GM10248 (cell line): ENCODE measurements at regions not wholly inside any gene's neighbourhood (a gene's known extent, or its start where the extent isn't known, plus 50 kb on each side); places are given as distances from the start of the nearest gene placed in this dataset.

Experiments
- CTCF ChIA-PET: fragments of 300-600 bp; sonication (Branson Sonifier 250); formaldehyde crosslinking; extraction: SDS; loops from one replicate; lab custom pipeline; 2021; ENCODE audit warnings: antibody characterized with exemption; lab: Yijun Ruan, JAX
- POLR2A ChIA-PET: fragments of 350-650 bp; sonication (Branson Sonifier 250); formaldehyde crosslinking; extraction: SDS; loops from one replicate; lab custom pipeline; 2020; ENCODE audit warnings: antibody characterized with exemption; lab: Yijun Ruan, JAX
- DNase-seq: peaks from one replicate; pipeline ENCODE4 v3.0.0; 2012; ENCODE audit errors: extremely low spot score
- TF ChIP-seq, protein P1 (sequence below): IDR thresholded peaks from 2 replicates; pipeline ENCODE4 v1.5.1; 2012; ENCODE audit warnings: mild to moderate bottlenecking, low read depth; ENCODE audit errors: extremely low read depth, missing control alignments, control extremely low read depth

DNA sequence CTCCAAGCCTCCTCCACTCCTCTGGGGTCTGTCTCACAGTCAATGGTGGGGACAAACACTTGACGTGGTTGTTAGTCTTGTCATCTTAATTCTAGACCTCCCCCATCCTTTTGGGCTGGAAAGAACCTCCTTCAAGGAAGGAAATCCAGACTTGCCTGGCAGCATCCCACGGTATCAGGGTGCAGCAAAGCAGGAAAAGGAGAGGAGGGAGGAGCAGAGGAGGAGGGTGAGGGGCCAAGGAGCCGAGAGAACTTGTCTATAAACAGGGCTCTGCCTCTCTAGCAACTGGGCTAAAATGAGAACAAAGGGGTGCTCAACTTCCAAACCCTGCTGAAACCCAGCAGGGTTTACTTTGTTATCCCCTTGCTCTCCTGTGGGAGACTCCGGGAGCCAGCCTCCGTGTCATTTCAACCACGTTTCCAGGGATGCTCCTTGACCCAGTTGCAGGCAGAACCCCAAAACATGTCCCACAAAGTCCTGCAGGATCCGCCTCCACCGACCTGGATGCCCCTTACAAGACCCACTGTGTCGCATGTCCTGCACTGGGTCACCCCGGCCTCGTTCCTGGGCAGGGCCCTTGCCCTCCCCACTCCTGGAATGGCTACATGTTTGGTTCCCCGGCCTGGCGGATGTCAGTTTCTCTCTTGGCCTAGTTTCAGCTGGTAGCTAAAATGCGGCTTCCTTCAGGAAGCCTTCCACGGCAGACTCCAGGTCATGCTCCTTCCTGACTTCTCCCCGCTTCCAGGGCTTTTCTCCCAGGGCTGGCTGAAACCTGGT, 69.7 kb upstream of the MGMT start:
- CTCF ChIA-PET: no interaction called here
- POLR2A ChIA-PET: no interaction called here
- TF ChIP-seq, protein P1, sequence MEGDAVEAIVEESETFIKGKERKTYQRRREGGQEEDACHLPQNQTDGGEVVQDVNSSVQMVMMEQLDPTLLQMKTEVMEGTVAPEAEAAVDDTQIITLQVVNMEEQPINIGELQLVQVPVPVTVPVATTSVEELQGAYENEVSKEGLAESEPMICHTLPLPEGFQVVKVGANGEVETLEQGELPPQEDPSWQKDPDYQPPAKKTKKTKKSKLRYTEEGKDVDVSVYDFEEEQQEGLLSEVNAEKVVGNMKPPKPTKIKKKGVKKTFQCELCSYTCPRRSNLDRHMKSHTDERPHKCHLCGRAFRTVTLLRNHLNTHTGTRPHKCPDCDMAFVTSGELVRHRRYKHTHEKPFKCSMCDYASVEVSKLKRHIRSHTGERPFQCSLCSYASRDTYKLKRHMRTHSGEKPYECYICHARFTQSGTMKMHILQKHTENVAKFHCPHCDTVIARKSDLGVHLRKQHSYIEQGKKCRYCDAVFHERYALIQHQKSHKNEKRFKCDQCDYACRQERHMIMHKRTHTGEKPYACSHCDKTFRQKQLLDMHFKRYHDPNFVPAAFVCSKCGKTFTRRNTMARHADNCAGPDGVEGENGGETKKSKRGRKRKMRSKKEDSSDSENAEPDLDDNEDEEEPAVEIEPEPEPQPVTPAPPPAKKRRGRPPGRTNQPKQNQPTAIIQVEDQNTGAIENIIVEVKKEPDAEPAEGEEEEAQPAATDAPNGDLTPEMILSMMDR: no peak
- no peak for DNase-seq

DNA sequence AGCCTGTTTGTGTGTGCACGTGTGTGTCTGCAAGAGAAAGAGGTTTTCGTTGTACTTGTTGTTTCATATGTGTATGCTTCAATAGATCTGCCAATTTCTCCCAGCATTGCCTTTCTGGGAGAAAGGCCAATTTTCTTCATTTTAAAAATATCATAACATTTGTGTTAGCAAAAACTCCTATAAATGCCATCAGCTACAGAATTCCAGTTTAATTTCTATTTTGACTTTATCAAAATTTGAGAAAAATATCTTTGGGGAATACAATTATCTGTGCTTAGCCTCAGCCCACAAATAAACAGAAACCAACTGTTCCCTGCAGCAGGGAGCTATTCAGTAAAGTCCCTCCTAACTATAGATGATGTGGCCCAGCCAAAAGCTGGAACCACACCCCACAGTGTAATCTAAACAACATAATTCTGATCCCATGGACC, 68.3 kb upstream of the MGMT start:
- CTCF ChIA-PET: interaction anchor here (2.0 kb wide), 1 partner anchor 9 kb away, joined by 4 read pairs; no protein-coding TSS in a partner anchor
- TF ChIP-seq, protein P1: no peak
- POLR2A ChIA-PET: no interaction called here
- DNase-seq: no peak

DNA sequence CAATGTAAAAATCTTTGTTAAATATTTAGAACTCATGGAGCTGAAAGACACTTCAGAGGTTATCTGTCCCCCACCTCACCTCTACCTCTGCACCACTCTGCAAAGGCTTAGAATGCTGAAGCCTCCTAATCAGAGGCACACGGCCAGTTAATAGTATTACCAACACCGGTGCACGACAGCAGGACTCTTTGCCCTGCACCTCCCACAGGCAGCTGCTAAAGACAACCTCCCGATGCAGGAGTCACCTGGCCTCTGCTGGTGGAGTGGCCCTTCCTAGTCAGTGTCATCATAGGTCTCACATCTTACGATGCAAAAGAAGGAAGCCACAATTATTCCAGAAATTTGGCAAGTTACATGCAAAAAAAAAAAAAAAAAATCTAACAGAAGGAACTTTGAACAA, 66.6 kb upstream of the MGMT start:
- ChIA-PET POLR2A (no interaction called here), CTCF (interaction anchor here (2.0 kb wide), 1 partner anchor 8 kb away, joined by 4 read pairs; no protein-coding TSS in a partner anchor)
- DNase-seq: no peak
- TF ChIP-seq, protein P1: no peak

DNA sequence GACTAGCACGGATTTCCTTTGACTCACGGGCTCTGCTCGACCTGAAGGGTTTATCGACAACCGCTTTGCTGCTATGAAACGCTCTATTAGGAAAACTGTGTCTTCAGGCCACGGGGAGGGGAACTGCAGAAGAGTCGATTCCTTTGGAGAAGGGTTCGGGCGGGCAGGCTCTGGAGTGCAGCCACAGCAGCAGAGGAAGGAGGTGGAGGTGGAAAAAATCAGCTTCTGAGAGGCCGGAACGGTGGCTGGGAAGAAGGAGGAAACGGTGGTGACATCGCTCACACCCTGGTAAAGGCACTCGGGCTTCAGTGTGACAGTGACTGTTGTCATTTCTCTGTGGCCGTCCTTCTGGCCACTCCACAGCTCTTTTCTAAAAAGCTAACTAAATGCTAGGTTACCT, 64.6 kb upstream of the MGMT start:
- ChIA-PET CTCF (no interaction called here), POLR2A (no interaction called here)
- TF ChIP-seq, protein P1: no peak

DNA sequence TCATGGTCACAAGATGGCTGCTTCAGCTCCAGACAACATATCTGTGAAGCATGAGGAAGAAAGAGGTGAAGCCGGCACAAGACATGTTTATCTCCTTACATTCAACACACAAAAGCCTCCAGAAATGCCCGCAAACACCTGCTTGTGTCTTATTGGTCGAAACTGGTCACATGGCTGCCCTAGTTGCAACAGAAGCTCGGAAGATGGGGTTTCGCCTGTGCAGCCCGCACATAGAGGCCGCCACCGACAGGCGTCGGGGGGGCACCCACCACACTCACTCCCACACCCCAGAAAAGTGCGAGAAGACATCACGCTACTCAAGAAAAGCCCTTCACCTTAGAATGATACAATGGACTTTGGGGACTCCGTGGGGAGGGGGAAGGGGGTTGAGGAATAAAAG, 63.0 kb upstream of the MGMT start:
- ChIA-PET POLR2A (no interaction called here), CTCF (interaction anchor here (1.4 kb wide), 1 partner anchor 20 kb away, joined by 3 read pairs; no protein-coding TSS in a partner anchor)
- no peak for DNase-seq
- TF ChIP-seq, protein P1: no peak

More for the DNA sequence above, 64.6 kb upstream of the MGMT start:
- DNase-seq: no peak

DNA sequence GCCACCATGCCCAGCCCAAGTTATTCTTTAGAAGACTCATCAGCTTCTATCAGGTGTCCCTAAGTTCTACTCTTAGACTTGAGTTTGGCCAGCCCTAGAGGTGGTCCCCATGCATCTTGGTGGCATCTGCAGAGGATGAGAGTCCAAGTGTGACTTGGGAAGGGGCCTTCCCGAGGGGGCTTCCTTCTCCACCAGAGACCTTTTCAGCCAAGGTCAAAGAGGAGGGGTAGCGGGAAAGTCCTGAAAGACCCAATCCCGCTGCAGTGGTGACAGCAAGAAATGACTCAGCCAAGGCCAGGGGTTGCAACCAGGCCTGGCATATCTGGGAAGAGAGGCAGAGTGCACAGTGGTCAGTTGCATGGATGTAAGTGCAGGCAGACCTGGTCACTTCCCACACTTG, 61.7 kb upstream of the MGMT start:
- ChIA-PET CTCF (interaction anchor here (1.5 kb wide), 1 partner anchor 13 kb away, joined by 4 read pairs; no protein-coding TSS in a partner anchor), POLR2A (no interaction called here)
- TF ChIP-seq, protein P1: no peak
- no peak for DNase-seq
